ENCODE measurements at regions not wholly inside any gene's neighbourhood (a gene's known extent, or its start where the extent isn't known, plus 50 kb on each side); places are given as distances from the start of the nearest gene placed in this dataset.
A peak's percentile ranks its signal among the peaks of the same experiment; 100 is the strongest.
"Not testable (repeated sequence)": the region's sequence is repeated elsewhere in the genome, so short reads cannot be mapped to it uniquely, and the experiment has no call there.

DNA sequence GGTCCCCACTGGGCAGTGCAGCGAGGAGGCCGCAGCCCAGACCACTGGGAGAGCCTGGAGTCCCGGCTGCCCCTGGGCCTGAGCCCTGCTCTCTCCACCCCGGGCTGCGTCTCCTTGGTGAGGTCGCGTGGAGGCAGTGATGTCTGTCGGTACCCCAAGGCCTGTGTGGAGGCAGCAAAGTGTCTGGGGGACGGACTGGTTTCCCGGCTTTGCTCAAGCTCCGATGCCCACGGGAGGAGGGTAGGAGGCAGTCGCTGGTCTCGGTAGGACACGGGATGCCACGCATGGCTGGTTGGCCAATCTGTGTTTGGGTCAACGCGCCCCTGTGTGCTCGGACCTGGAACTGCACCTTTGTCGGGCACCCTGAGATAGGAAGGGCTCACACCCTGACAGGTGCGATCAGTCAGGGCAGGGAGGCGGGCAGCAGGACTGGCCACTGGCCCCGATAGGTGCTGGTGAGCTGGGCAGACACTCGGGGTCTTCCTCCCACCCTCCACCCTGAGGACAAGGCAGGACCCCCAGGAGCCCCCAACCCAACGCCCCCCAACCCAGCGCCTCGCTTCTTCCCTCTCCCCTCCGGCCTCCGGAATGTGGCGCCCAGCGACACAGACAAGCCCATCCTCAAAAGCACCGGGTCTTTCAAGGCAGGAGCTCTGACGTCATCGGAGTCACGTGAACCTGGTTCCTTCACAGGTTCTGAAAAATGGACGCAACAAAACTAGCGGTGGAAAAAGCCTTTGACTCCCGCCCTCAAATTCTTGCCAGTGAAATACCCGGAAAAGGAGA is 288.6 kb downstream of the NDUFA10 start:
- DNase-seq = no peak

DNA sequence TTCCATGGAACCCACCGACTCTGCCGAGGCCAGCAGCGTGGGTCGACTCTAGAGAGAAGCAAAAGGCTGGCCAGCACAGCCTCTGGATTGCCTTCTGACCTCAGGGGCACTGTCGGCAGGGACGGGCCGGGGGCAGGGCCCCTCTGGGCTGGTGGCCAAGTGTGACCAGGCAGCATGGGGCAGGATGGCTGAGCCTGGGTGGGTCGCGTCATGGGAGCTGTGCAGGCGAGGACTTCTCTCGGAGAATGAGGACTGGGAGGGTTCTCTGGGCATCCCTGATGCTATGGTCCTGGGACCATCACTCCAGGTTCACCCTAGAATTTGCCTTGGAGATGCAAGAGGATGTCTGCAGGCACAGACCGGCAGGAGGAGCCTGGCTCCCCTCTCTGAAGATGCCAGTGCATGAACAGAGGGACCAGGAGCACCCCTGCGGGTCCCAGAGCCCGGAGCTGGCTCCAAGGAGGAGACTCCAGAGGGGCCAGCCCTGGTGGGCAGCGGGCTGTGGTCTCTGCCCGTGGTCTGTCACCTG is 289.2 kb downstream of the NDUFA10 start:
- no peak for DNase-seq

DNA sequence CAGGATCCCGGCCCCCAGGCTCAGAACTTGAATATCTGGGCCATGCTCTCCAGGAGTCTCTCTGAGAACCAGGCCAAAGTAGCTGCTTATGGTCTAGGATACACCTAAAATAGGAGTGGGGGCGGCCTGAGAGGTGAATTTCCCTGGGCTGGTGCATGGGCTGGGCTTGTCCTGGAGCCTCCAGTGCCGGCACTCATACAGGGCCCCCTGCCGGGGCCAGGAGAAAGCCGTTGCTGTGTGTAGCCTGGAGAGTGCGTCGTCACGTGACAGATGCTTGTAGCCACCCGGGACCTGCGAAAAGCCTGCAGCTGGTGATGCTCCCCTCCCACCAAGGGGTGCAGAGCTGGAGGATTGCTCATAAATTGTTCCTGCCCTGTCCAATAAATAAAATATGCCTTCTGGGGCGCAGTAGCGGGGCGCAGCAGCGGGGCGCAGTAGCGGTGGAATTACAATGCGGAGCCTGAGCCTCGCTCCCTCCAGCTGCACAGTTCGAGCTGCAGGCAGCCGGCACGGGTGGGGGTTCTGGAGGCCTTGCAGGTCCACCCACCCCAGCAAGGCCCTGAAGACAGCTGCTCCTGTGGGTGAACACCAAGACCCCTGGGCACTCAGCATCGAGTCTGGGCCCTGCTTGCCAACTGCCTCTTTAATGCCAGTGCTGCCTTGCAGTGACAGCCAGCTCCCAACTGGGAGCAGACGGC is 289.9 kb downstream of the NDUFA10 start:
- DNase-seq = peak; percentile 67

DNA sequence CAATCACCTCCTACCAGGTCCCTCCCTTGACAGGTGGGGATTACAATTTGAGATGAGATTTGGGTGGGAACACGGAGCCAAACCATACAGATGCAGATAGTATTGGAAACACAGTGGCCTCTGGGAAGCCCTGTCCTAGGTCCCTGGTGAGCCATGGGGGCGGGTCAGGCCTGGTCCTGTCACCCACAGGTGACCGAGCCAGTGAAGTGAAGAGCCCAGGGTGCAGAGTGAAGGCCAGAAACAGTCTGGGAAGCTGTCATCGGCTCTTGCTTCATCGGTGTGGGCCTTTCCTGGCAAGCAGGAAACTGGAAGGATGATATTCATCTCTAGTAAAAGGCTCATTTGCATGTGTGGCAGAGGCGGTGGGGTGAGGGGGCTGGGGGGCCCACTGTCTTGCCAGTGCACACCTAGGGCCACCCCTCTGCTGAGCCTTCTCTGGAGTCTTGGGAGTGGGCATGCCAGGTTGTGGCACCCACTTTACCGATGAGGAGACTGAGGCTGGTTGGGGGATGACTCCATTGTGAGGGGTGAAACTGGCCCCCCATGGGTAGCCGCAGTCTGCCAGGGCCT is 290.6 kb downstream of the NDUFA10 start:
- no peak for DNase-seq

DNA sequence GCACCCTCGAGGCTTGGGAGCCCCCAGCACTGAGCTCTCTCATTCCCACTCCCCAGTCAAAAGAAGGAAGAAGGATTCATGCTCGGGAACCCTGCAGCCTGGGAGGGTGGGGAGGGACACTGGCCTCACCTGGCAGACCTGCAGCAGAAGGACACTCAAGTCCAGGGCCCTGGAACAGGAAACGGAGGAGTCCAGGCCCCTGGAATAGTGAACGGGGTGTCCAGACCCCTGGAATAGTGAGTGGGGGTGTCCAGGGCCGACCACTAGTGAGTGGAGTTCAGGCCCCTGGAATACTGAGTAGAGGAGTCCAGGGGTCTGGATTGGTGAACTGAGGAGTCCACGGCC is 292.5 kb downstream of the NDUFA10 start:
- no peak for DNase-seq

DNA sequence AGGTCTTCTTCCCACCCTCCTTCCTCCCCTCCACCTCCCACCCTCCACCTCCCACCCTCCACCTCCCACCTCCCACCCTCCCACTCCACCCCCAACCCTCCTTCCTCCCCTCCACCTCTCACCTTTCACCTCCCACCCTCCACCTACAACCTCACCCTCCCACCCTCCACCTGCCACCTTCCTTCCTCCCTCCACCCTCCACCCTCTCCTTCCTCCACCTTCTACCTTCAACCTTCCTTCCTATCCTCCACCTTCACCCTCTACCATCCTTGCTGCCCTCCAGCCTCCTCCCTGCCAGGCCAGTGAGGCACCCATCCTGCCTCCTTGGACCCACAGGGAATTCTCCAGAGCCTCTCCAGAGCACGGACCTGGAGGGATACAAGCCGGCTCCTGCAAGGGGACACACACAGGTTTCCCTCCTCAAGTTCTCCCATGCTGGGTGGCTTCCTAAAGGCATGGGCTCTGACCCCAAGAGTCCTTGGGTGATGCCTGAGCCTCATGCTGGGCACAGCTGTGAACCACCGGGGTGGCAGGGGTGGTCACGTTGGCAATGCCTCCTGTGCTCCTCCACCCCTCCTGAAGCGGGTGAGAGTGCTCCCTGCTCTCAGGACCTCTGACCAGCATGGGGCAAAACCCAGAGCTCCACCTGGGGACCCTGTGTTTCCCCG is 293.0 kb downstream of the NDUFA10 start:
- no peak for DNase-seq

DNA sequence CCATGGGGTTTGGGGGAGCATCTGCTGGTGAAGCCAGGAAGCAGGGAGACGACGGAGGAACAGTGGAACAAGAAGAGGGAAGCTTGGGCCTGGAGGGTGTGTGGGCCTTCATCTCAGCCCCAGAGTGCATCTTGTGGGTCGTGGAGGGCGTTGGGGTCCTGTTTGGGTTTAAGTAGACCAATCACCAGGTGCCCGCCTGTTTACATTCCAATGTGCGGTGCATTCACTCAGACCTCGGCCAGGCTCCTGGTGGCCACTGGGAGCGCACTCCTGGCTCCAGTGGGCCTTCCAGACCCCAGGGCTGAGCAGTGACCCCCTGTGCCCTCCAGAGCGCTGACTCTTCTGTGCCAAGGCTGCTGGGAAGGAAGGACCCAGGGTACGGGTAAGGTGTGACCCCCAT is 293.7 kb downstream of the NDUFA10 start:
- DNase-seq = no peak

DNA sequence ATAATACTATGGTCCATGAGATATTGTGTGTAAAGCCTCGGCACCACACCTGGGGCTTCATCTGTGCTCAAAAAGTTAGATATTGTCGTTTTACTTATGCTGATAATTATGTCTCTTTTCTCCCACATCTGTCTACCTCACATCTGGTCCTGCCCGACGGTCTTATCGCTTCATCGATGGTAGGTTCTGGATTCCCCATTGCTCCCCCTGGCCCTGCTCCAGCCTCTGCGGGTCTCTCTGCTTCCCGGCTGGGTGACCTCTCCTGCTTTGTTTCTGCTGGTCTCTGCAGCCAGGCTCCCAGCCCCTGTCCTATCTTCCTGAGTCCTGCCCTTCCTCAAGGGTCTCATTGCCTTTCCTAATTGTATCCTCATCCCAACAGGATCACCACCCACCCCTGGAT is 294.2 kb downstream of the NDUFA10 start:
- DNase-seq = no peak

DNA sequence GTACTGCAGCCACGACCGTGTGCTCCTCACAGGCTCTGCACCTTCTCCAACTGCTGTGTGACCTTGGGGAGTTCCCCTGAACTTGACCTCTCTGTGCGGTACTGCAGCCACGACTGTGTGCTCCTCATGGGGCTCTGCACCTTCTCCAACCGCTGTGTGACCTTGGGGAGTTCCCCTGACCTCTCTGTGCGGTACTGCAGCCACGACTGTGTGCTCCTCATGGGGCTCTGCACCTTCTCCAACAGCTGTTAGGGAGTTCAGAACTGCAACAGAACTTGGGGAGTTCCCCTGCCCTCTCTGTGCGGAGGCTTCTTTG is 294.6 kb downstream of the NDUFA10 start:
- DNase-seq = not testable (repeated sequence)

DNA sequence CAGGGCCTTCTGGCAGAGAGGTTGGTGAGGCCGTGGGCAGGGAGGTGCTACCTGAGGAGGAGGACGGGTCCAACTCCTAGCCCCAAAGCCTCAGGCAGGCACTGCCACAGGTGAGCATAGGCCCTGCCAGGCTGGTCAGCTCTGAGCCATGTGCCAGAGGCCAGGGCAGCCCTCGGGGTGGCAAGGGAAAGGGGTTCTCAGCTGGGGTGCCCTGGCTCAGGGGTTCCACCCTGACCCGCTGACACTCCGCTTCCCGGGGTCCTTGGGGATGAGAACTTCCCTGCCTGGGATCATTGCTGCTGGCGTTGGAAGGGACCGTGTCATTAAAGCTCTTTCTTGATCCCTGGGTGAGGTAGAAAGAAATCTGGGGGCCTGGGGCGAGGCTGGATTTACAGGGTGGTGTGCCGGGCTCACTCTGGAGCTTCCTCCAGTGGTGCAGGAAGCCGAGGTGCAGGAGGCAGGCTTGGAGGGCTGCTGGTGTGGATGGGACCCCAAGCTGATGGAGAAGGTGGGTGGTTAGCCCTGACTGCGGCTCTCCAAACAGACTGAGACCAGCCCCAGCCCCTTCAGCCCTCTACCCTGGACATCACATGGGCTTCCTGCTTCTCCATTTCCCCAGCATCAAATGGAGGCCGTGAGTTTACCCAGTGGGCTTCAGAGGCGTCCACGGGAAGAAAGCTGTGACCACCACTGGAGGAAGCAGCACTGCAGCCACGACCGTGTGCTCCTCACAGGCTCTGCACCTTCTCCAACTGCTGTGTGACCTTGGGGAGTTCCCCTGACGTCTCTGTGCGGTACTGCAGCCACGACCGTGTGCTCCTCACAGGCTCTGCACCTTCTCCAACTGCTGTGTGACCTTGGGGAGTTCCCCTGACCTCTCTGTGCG is 295.2 kb downstream of the NDUFA10 start:
- no peak for DNase-seq

DNA sequence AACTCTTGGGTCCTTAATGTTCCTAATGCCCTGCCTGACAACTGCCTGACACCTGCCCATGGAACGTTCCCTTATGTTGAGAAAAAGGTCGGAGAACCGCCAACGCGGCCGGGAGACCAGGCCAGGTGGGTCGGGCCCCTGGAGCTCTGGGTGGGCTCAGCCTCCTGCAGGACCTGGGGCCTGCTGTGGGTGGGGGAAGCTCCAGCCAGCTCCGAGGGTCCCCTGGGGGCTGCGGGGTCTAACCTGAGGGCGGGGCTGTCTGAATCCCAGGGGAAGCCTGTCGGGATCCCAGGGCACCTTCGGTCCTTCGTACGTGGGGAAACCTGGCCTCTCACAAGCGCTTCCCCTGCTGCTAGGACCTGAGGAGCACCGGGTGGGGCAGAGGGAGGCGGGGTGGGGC is 296.0 kb downstream of the NDUFA10 start:
- no peak for DNase-seq

DNA sequence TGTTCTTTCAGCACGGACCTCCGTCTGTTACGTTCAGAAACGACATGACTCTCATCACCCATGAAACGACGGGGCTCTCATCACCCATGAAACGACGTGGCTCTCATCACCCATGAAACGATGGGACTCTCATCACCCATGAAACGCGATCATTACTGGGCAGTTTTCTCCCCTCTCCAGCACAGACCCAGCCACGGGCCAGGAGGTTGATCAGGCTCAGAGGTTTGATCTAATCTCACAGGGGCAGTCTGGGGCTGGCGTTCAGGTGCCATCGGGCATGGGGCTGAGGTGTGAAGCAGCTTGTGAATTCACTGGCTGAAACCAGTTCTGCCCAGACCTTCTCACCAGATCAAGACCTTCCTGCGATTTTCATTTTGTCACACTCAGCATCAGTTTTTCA is 296.4 kb downstream of the NDUFA10 start:
- no peak for DNase-seq

DNA sequence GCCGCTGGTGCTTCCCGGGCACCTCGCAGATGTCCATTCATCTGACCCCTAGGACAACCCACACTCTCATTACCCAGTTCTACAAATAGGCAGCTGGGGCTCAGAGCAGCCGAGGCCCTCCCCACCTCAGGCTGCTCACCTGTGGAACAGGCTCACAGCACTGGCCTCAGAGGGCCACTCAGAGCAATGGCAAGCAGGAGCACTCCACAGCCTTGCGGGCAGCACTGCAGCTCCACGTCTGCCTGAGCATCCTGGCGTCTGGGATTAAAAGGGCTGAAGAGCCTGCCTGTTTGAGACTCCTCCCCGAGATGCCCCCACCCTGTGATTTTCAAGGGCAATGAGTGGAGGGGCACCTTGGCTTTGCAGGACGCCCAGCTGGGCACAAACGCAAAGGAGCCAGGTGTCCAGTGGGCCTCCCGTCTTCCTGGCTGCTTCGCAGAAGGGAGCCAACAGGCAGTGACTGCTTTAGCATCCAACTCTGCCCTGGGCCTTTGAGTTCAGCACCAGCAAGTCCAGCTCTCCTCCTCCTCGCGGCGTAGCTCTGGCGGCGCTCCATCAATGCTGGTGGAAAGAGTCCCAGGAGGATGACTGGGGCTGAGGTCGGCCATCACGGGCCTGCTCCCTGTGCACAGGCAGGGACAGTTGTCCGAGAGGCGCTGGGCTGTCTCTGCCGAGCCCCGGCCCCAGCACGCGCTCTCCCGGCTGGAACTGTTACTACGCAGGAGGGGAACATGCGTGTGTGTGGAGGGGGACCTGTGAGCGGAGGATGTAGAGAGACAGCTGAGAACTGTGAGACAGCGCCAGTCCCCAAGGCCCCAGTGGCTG is 297.2 kb downstream of the NDUFA10 start:
- no peak for DNase-seq

DNA sequence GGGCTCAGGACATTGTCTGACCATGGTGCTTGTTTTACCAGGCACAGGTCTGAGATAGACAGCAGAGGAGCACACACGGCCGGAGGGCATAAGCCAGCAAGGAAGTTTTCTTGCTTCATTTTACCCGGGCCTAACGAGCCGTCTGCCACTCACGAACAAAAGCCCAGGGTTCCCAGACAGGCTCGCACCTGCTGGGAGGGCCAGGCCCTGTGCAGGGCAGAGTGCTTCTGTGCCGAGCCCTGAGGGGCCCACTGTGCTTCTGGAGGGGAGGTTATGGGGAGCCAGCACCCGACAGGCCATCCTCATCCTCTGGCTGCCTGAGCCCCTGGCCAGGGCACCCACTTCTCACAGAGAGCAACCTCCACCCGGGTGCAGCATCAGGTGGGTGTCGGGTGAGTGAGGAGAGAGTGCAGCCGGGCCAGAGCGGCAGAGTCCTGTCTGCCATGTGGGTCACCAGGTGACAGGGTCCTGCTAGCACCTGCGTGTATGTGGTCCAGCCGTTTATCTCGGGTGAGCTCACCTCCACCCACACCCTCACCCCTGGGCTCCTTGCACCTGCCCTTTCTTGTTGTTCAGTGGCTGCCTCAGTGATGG is 297.9 kb downstream of the NDUFA10 start:
- DNase-seq = peak; percentile 13

DNA sequence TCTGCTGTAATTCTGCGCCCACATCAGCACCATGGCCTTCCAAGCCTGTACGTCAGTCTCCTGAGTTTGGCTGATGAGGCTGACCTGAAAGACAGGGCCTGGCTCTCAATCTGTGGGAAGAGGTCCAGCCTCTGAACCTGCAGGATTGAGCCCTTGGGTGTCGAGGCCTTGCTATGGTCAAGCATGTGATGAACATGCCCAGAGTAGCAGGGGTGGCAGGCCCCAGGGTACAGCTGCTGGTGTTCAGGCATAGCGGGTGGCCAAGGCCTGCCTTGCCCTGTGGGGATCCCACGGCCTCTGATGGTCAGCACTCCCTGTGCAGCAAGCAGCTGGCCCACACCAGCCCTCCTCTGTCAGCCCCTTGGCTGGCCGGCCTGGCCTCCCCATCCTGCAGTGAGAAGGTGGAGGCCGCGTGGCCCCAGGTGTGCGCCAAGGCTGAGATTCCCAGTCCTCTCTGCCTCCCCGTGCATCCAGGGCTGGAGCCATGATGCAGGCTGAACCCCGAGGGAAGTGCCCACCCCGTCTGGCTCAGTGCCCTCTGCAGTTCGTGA is 298.4 kb downstream of the NDUFA10 start:
- peak; percentile 10 for DNase-seq

DNA sequence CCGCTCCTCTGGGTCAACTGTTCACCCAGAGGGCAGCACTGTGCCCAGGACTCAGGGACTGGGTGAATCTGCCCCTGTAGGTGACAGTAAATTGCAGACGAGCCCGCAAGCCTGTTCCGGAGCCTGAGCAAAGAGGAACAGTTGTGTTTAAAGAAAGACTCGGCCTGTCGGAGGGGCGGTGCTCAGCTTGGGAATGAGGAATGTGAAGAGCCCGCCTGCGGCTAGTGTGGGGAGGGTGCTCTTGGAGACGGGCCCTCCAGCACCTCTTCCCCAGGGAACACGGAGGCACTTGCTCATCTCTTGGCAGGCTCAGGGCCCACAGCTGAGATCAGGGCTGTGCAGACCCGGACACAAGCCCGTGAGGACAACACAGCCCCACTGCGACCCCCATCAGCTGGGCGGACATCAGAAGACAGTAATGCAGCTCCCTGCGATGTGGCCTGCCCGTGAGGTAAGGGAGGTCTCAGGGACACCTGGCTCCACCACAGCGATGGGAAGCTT is 299.0 kb downstream of the NDUFA10 start:
- DNase-seq = peak; percentile 26

DNA sequence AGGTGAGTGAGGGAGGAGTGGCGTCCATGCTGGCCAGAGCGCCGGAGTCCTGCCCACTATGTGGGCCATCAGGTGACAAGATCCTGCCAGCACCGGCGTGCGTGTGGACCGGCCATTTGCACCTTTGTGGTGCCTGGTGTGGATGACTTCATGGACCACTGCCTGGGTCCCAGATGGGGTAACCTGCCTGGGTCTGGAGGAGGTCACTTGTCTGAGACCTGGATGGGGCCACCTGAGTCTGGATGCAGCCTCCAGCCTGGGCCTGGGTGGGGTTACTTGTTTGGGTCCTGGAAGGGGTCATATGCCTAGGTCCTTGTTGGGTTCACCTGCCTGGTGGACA is 299.6 kb downstream of the NDUFA10 start:
- peak; percentile 10 for DNase-seq

DNA sequence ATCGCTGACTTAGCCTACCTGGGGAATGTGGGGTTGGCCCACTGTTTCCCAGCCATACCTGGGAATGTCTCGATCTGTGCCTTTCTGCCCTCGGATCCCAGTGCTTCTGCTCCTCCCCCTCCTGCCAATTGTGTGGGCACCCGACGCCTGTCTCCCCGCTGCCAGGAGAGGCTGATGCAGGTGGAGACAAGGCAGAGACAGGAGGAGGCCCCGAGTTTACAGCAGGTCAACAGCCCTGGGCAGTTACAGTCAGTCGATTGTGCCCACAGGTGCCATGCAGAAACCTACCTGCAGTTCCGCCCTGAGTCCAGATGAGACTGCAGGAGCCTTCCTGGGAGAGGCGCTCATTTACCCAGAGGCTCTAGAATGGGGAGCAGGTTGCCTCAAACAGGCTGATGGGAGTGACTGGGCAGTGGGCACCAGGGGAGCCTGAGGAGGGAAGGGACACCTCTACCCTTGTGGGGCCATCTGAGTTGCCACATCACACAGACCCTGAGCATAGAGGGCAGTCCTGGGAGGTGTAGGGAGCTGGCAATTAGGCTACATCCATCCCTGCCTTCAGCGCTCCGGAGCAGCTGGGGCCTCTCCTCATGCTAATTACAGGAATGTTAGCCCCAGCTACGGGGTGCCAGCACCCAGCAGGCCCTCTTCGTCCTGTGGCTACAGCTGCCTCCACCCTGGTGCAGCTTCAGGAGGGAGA is 300.1 kb downstream of the NDUFA10 start:
- peak; percentile 14 for DNase-seq

DNA sequence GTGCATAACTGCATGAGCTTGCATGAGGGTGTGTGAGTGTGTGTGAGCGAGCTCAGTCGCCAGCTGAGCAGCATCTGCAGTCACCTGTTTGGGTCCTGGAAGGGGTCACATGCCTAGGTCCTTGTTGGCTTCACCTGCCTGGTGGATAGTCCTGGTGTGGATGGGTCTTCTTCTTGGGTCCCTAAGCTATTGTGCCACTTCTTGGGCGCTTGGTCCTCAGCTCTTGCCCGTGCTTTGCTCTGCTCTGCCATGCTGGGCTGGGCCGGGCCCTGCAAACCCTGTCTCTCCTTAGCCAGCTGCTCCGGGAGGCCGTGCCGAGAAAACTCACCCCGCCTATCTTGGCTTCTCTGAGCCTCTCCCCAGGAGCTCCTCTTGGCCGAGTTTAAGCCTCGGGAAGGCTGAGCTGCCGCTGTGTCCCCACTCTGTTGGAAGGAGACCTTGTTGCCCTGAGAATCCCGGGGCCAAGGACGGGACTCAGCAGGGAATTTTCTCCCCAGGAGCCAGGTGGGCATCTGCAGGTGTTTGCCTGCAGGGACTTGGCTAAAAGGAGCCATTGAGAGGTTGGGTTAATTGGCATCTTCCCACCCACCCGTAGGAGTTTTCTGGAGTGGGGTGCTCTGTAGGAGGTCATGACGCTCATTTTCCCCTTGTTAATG is 300.8 kb downstream of the NDUFA10 start:
- DNase-seq = peak; percentile 71

All from femur (tissue), 1 donor.